CD4-positive, alpha-beta T cell (primary cell): ENCODE measurements at regions not wholly inside any gene's neighbourhood (a gene's known extent, or its start where the extent isn't known, plus 50 kb on each side); places are given as distances from the start of the nearest gene placed in this dataset.

Experiments used
- ATAC-seq: fragments of 200-7000 bp; cut with Tn5 transposase; one replicate; pipeline ENCODE4 v1.10.0; 2022; ENCODE audit warnings: mild to moderate bottlenecking; ENCODE audit not compliant: poor library complexity
- CTCF ChIA-PET: fragments of 350-600 bp; sonication (Branson Sonifier 250); formaldehyde crosslinking; loops from one replicate; lab custom pipeline; 2021; ENCODE audit warnings: antibody characterized with exemption, inconsistent platforms; lab: Charles Lee
- POLR2A ChIA-PET: fragments of 350-600 bp; sonication (Branson Sonifier 250); formaldehyde crosslinking; loops from one replicate; lab custom pipeline; 2021; ENCODE audit warnings: antibody characterized with exemption, inconsistent platforms; lab: Charles Lee
- DNase-seq, 14 experiments: peaks; one replicate each; pipeline ENCODE4 v3.0.0-alpha.2; 2013 to 2020; ENCODE audit warnings: mixed read lengths in 2 of 14
- H3K27ac ChIP-seq, 2 donors: one replicate each; pipeline versions ENCODE4 v1.5.1 to v1.7.0; 2013; ENCODE audit warnings: low read length in 2 of 2, low read depth in 1 of 2, mild to moderate bottlenecking in 1 of 2
- H3K27me3 ChIP-seq, 2 experiments: 1 replicate in 1 of 2; 2 replicates in 1 of 2; pipeline versions ENCODE4 v1.6.1 to v1.7.0; 2013; ENCODE audit warnings: low read length in 2 of 2, control low read depth in 1 of 2, mild to moderate bottlenecking in 1 of 2, moderate library complexity in 1 of 2; ENCODE audit not compliant: insufficient read depth in 2 of 2, control insufficient read depth in 1 of 2
- H3K36me3 ChIP-seq: one replicate; pipeline ENCODE4 v1.6.1; 2013; ENCODE audit warnings: low read length, control low read depth; ENCODE audit not compliant: insufficient read depth
- H3K4me1 ChIP-seq: one replicate; pipeline ENCODE4 v1.6.1; 2013; ENCODE audit warnings: low read length, control low read depth; ENCODE audit not compliant: insufficient read depth
- H3K4me3 ChIP-seq: one replicate; pipeline ENCODE4 v1.5.1; 2013; ENCODE audit warnings: mild to moderate bottlenecking, low read length, moderate library complexity
- H3K9me3 ChIP-seq, 2 experiments: 1 replicate in 1 of 2; 2 replicates in 1 of 2; pipeline versions ENCODE4 v1.6.1 to v1.7.0; 2013; ENCODE audit warnings: low read length in 2 of 2, mild to moderate bottlenecking in 2 of 2, control low read depth in 1 of 2, moderate library complexity in 1 of 2; ENCODE audit not compliant: control insufficient read depth in 1 of 2, insufficient read depth in 1 of 2
- H3K27ac Mint-ChIP-seq: one replicate; pipeline ENCODE4 v1.8.0; 2020; ENCODE audit warnings: mixed read lengths
- H3K27me3 Mint-ChIP-seq: one replicate; pipeline ENCODE4 v1.8.0; 2021; ENCODE audit warnings: mixed read lengths
- H3K36me3 Mint-ChIP-seq: one replicate; pipeline ENCODE4 v1.8.0; 2021; ENCODE audit warnings: low read depth, mixed read lengths
- H3K4me1 Mint-ChIP-seq: one replicate; pipeline ENCODE4 v1.8.0; 2021; ENCODE audit warnings: low read depth, mixed read lengths
- H3K4me3 Mint-ChIP-seq: one replicate; pipeline ENCODE4 v1.8.0; 2020; ENCODE audit warnings: mild to moderate bottlenecking, mixed read lengths
- H3K9me3 Mint-ChIP-seq: one replicate; pipeline ENCODE4 v1.8.0; 2020; ENCODE audit warnings: mixed read lengths
- intact Hi-C, 2 experiments: fragments of 100-400 bp; cut with DNase I in 1 of 2; cut with micrococcal nuclease in 1 of 2; formaldehyde crosslinking; loops; one replicate each; pipeline versions ENCODE4 v1.15.1 to v1.9.0; 2023 to 2025; cut with DNase I, micrococcal nuclease
- TF ChIP-seq, protein P1 (sequence below): fragments of 200-600 bp; IDR thresholded peaks from one replicate; pipeline ENCODE4 v1.8.0; 2022; ENCODE audit warnings: antibody characterized with exemption, mild to moderate bottlenecking

DNA sequence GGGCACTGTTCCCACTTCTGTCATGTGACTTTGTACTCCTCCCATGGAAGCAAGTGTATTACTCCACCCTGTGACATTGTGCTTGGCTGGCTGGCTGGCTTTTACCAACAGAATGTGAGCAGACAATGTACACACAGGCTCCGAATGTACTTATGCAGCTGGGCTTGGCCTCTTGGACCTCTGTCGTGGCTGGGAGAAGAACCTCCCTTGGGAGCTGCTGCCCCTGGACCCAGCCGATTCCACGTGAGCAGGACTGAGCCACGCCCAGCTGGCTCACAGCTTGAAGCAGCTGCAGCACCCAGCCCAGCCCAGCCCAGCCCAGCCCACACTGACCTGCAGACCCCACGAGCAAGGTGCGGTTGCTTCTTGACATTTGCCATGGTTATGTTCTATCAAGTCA, 177.5 kb downstream of the RBFOX3 start:
- TF ChIP-seq, protein P1, sequence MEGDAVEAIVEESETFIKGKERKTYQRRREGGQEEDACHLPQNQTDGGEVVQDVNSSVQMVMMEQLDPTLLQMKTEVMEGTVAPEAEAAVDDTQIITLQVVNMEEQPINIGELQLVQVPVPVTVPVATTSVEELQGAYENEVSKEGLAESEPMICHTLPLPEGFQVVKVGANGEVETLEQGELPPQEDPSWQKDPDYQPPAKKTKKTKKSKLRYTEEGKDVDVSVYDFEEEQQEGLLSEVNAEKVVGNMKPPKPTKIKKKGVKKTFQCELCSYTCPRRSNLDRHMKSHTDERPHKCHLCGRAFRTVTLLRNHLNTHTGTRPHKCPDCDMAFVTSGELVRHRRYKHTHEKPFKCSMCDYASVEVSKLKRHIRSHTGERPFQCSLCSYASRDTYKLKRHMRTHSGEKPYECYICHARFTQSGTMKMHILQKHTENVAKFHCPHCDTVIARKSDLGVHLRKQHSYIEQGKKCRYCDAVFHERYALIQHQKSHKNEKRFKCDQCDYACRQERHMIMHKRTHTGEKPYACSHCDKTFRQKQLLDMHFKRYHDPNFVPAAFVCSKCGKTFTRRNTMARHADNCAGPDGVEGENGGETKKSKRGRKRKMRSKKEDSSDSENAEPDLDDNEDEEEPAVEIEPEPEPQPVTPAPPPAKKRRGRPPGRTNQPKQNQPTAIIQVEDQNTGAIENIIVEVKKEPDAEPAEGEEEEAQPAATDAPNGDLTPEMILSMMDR = no peak
- intact Hi-C loops = no loop called here
- Mint-ChIP-seq H3K4me1 (no peaks in the 10 kb centered on the region), H3K9me3 (no peaks in the 10 kb centered on the region), H3K27ac (no peak overlapping the region), H3K36me3 (no peaks in the 10 kb centered on the region), H3K4me3 (no peak overlapping the region), H3K27me3 (peaks cover 33% of the 10 kb centered on the region)
- H3K4me3 ChIP-seq = no peak overlapping the region
- H3K27ac ChIP-seq = no peak overlapping the region
- peaks cover 4 to 6% of the 10 kb centered on the region in 2 experiments for H3K27me3 ChIP-seq
- DNase-seq = no peak
- no peak for ATAC-seq
- H3K9me3 ChIP-seq = peaks cover 0 to 4% of the 10 kb centered on the region in 2 experiments
- H3K4me1 ChIP-seq = no peaks in the 10 kb centered on the region
- CTCF ChIA-PET = no interaction called here
- POLR2A ChIA-PET = no interaction called here
- H3K36me3 ChIP-seq = no peaks in the 10 kb centered on the region

DNA sequence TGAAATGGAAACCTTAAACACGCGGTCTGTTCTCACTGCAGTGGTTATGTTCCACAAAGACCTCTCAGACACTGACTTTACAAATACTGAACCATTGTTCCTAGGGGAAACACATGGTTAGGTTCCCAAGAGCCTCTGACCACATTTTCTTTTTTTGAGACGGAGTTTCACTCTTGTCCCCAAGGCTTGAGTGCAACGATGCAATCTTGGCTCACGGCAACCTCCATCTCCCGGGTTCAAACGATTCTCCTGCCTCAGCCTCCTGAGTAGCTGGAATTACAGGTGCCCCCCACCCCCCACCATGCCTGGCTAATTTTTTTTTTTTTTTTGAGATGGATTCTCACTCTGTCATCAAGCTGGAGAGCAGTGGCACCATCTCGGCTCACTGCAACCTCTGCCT, 179.7 kb downstream of the RBFOX3 start:
- Histone ChIP-seq H3K9me3 (no peaks in the 10 kb centered on the region), H3K4me1 (no peaks in the 10 kb centered on the region), H3K4me3 (no peak overlapping the region), H3K36me3 (no peaks in the 10 kb centered on the region), H3K27me3 (peaks cover 4 to 6% of the 10 kb centered on the region in 2 experiments), H3K27ac (no peak overlapping the region)
- POLR2A ChIA-PET = no interaction called here
- TF ChIP-seq, protein P1 = no peak
- no peaks in the 10 kb centered on the region for H3K36me3 Mint-ChIP-seq
- CTCF ChIA-PET = no interaction called here
- ATAC-seq (no peak), DNase-seq (no peak)
- peaks cover 38% of the 10 kb centered on the region for H3K27me3 Mint-ChIP-seq
- no peaks in the 10 kb centered on the region for H3K9me3 Mint-ChIP-seq
- no peaks in the 10 kb centered on the region for H3K4me1 Mint-ChIP-seq
- no peak overlapping the region for H3K4me3 Mint-ChIP-seq
- no peak overlapping the region for H3K27ac Mint-ChIP-seq
- intact Hi-C loops = no loop called here

DNA sequence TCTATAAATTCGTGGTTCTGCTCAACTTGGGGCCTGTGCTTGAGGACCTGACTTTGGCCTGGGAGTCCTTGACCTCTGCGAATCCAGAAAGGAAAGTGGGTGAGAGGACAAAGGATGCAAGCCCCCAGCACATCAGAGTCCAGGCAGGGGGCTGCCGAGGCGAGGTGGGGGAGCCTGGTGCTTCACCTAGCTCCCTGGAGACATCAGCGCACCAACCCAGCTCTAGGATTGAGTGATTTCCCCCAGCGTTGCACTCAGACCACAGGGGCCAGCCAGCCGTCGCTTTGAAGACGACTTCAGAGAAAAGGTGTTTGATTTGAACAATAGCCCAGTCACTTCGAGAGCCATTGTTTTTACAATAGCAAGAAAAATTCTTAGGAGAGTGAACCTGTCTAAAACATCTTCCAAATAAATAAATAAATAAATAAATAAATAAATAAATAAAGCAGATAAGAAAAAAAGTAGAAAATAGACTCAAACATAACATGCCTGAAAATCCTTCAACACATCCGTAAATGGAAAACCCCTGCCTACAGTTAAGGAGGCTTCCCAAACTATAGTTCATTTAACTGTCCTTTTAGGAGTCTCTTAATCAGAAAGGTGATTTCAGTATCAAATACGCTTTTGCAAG, 180.9 kb downstream of the RBFOX3 start:
- H3K27me3 Mint-ChIP-seq = peaks cover 47% of the 10 kb centered on the region
- intact Hi-C loops = no loop called here
- no peak overlapping the region for H3K27ac Mint-ChIP-seq
- no peaks in the 10 kb centered on the region for H3K9me3 Mint-ChIP-seq
- H3K4me1 Mint-ChIP-seq = no peaks in the 10 kb centered on the region
- H3K36me3 Mint-ChIP-seq = no peaks in the 10 kb centered on the region
- ChIA-PET POLR2A (no interaction called here), CTCF (interaction anchor here (0.6 kb wide), 1 partner anchor 605 kb away, joined by 3 read pairs; no protein-coding TSS in a partner anchor)
- TF ChIP-seq, protein P1 = no peak
- Histone ChIP-seq H3K9me3 (no peaks in the 10 kb centered on the region), H3K27ac (no peak overlapping the region), H3K36me3 (no peaks in the 10 kb centered on the region), H3K4me3 (no peak overlapping the region), H3K27me3 (peaks cover 3 to 4% of the 10 kb centered on the region in 2 experiments), H3K4me1 (no peaks in the 10 kb centered on the region)
- H3K4me3 Mint-ChIP-seq = no peak overlapping the region
- DNase-seq = no peak
- ATAC-seq = no peak
